ENCODE measurements at regions not wholly inside any gene's neighbourhood (a gene's known extent, or its start where the extent isn't known, plus 50 kb on each side); places are given as distances from the start of the nearest gene placed in this dataset.

GRCh38 chr2:64845273-64845905, 143.8 kb upstream of the SLC1A4 start:
- Histone ChIP-seq H3K36me3 (no peaks in the 10 kb centered on the region), H3K4me3 (no peak overlapping the region), H3K4me1 (peaks cover 3% of the 10 kb centered on the region), H3K27ac (replicated peaks) (no peak overlapping the region), H3K9me3 (replicated peaks) (no peaks in the 10 kb centered on the region), H3K27me3 (ENCODE audit: low read depth) (no peaks in the 10 kb centered on the region)
- intact Hi-C loops (cut with micrococcal nuclease) = no loop called here
- no peak for TF ChIP-seq CTCF (IDR thresholded peaks at IDR 0.05; ENCODE audit: borderline replicate concordance)
- DNase-seq = no peak

GRCh38 chr2:64846177-64846576, 143.0 kb upstream of the SLC1A4 start:
- TF ChIP-seq CTCF (IDR thresholded peaks at IDR 0.05; ENCODE audit: borderline replicate concordance) = no peak
- intact Hi-C loops (cut with micrococcal nuclease) = no loop called here
- no peaks in the 10 kb centered on the region for H3K36me3 ChIP-seq
- DNase-seq = no peak
- no peaks in the 10 kb centered on the region for H3K4me1 ChIP-seq
- no peak overlapping the region for H3K27ac ChIP-seq (replicated peaks)
- H3K27me3 ChIP-seq (ENCODE audit: low read depth) = no peaks in the 10 kb centered on the region
- no peak overlapping the region for H3K4me3 ChIP-seq
- no peaks in the 10 kb centered on the region for H3K9me3 ChIP-seq (replicated peaks)

- Histone ChIP-seq H3K27me3 (ENCODE audit: low read depth) (no peaks in the 10 kb centered on the region), H3K36me3 (no peaks in the 10 kb centered on the region), H3K27ac (replicated peaks) (no peak overlapping the region), H3K4me1 (no peaks in the 10 kb centered on the region), H3K4me3 (no peak overlapping the region), H3K9me3 (replicated peaks) (no peaks in the 10 kb centered on the region)
- TF ChIP-seq CTCF (IDR thresholded peaks at IDR 0.05; ENCODE audit: borderline replicate concordance) = no peak
- no peak for DNase-seq
- intact Hi-C loops (cut with micrococcal nuclease) = no loop called here
Measured at GRCh38 chr2:64847930-64848329, 141.3 kb upstream of the SLC1A4 start.

GRCh38 chr2:64848363-64848762, 140.8 kb upstream of the SLC1A4 start:
- H3K4me3 ChIP-seq = no peak overlapping the region
- H3K4me1 ChIP-seq = no peaks in the 10 kb centered on the region
- H3K9me3 ChIP-seq (replicated peaks) = no peaks in the 10 kb centered on the region
- intact Hi-C loops (cut with micrococcal nuclease) = no loop called here
- DNase-seq = no peak
- TF ChIP-seq CTCF (IDR thresholded peaks at IDR 0.05; ENCODE audit: borderline replicate concordance) = no peak
- no peaks in the 10 kb centered on the region for H3K36me3 ChIP-seq
- H3K27me3 ChIP-seq (ENCODE audit: low read depth) = no peaks in the 10 kb centered on the region
- no peak overlapping the region for H3K27ac ChIP-seq (replicated peaks)

GRCh38 chr2:64848945-64849344, 140.3 kb upstream of the SLC1A4 start:
- H3K27me3 ChIP-seq (ENCODE audit: low read depth) = no peaks in the 10 kb centered on the region
- no peak for DNase-seq
- intact Hi-C loops (cut with micrococcal nuclease) = no loop called here
- H3K27ac ChIP-seq (replicated peaks) = no peak overlapping the region
- H3K4me3 ChIP-seq = no peak overlapping the region
- no peaks in the 10 kb centered on the region for H3K4me1 ChIP-seq
- no peak for TF ChIP-seq CTCF (IDR thresholded peaks at IDR 0.05; ENCODE audit: borderline replicate concordance)
- H3K36me3 ChIP-seq = no peaks in the 10 kb centered on the region
- no peaks in the 10 kb centered on the region for H3K9me3 ChIP-seq (replicated peaks)
